Thyroid gland (tissue), 4 donors: ENCODE measurements at regions not wholly inside any gene's neighbourhood (a gene's known extent, or its start where the extent isn't known, plus 50 kb on each side); places are given as distances from the start of the nearest gene placed in this dataset.
A peak's percentile ranks its signal among the peaks of the same experiment; 100 is the strongest.
"Not testable (repeated sequence)": the region's sequence is repeated elsewhere in the genome, so short reads cannot be mapped to it uniquely, and the experiment has no call there.

ENCODE experiments used
- DNase-seq, 2 donors: peaks; one replicate each; pipeline ENCODE4 v3.0.0-alpha.2; 2019
- H3K27ac ChIP-seq, 3 donors: fragments of 200-600 bp; sonication (generic); 1 replicate in 2 of 3; 2 replicates in 1 of 3; pipeline ENCODE4 v1.5.1; 2016 to 2019; ENCODE audit warnings: mild to moderate bottlenecking in 1 of 3, moderate library complexity in 1 of 3
- H3K27me3 ChIP-seq: fragments of 200-600 bp; sonication (generic); one replicate; pipeline ENCODE4 v1.5.1; 2019
- H3K36me3 ChIP-seq, 2 donors: fragments of 200-600 bp; sonication (generic); one replicate each; pipeline ENCODE4 v1.5.1; 2016 to 2019
- H3K4me1 ChIP-seq, 2 donors: fragments of 200-600 bp; sonication (generic); one replicate each; pipeline ENCODE4 v1.5.1; 2017 to 2019
- H3K4me3 ChIP-seq, 3 donors: fragments of 200-600 bp; sonication (generic); replicated peaks in 1 of 3; 1 replicate in 2 of 3; 2 replicates in 1 of 3; pipeline ENCODE4 v1.5.1; 2016; ENCODE audit warnings: mild to moderate bottlenecking in 1 of 3
- H3K9me3 ChIP-seq: fragments of 200-600 bp; sonication (generic); one replicate; pipeline ENCODE4 v1.5.1; 2017
- POLR2A ChIP-seq, 2 donors: fragments of 450-650 bp; IDR thresholded peaks; one replicate each; pipeline ENCODE4 v1.6.1; 2017; ENCODE audit warnings: antibody characterized with exemption in 2 of 2, mild to moderate bottlenecking in 2 of 2, moderate library complexity in 1 of 2
- WGBS, 2 donors: methylation state at CpG; one replicate each; pipeline ENCODE4 v1.1.5; 2017; 5-methylcytosine and 5-hydroxymethylcytosine counted together
- intact Hi-C: fragments of 100-400 bp; cut with DNase I; formaldehyde crosslinking; loops from one replicate; pipeline ENCODE4 v1.15.1; 2023
- TF ChIP-seq, protein P1 (sequence below), 6 experiments: fragments of 200-600 bp in 3 of 6; fragments of 450-650 bp in 3 of 6; sonication (generic) in 3 of 6; IDR thresholded peaks; one replicate each; pipeline ENCODE4 v1.5.1; 2016 to 2019; ENCODE audit warnings: antibody characterized with exemption in 6 of 6, mild to moderate bottlenecking in 2 of 6, inconsistent platforms in 1 of 6, moderate library complexity in 1 of 6

DNA sequence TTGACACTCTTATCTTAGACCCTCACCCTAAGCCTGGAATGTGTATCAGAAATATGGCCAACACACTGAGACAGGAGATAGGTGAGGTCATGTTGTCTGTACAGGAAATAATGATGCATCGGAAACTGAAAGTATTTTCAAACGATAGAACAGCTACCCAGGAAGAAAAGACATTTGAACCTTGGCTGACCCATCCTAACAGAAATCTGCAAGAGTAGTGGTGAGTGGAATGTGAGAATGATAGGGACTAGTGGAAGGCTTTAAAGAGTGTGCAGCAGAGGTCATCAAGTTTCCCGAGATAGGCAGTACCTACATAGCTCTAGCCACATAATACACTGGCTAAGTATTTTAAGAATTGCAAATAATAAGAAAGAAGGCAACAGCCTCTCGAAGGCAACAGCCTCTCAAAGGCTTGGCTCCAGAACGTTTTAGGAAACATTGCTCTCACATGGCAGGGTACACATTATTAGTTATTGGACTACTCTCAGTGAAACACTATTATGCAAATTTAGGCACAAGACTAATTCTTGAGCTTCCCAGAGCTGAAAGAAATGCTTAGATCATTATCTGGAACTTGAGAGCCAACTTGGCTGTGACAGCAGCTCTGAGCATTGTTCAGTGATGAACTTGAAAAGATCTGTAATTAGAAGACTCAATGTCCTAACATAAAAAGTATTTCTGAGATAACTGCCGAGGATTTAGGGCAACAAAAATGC is 133.1 kb upstream of the FBXL7 start:
- Histone ChIP-seq H3K36me3 (no peaks in the 10 kb centered on the region), H3K27me3 (no peaks in the 10 kb centered on the region), H3K27ac (peak overlapping the region in 1 of 3 donors; percentile 26), H3K4me1 (peaks cover 0 to 10% of the 10 kb centered on the region in 2 donors), H3K9me3 (no peaks in the 10 kb centered on the region), H3K4me3 (no peak overlapping the region)
- TF ChIP-seq POLR2A (IDR thresholded peaks at IDR 0.05): no peak
- TF ChIP-seq, protein P1, sequence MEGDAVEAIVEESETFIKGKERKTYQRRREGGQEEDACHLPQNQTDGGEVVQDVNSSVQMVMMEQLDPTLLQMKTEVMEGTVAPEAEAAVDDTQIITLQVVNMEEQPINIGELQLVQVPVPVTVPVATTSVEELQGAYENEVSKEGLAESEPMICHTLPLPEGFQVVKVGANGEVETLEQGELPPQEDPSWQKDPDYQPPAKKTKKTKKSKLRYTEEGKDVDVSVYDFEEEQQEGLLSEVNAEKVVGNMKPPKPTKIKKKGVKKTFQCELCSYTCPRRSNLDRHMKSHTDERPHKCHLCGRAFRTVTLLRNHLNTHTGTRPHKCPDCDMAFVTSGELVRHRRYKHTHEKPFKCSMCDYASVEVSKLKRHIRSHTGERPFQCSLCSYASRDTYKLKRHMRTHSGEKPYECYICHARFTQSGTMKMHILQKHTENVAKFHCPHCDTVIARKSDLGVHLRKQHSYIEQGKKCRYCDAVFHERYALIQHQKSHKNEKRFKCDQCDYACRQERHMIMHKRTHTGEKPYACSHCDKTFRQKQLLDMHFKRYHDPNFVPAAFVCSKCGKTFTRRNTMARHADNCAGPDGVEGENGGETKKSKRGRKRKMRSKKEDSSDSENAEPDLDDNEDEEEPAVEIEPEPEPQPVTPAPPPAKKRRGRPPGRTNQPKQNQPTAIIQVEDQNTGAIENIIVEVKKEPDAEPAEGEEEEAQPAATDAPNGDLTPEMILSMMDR (IDR thresholded peaks at IDR 0.05): no peak
- intact Hi-C loops: no loop called here
- 31 to 38% methylated on average over 6 of the region's 6 CpGs for WGBS, 2 donors
- DNase-seq: no peak

DNA sequence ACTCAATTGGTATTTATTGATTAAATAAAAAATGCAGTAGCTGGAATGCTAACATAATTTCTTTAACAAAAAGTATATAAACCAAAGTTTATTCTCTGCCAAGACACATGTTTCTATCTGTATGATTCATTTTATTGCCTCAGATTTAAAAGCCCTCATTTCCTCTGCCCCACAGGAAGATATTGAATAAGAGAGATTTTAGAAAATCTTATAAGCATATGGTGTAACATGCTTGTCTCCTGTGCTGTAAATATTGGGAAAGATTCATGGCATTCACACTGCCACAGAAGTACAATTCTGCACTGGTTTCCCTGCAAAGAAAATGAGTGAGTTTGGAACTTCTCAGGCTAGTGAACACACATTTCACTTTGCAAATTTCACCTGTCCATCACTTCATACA is 134.9 kb upstream of the FBXL7 start:
- H3K9me3 ChIP-seq: no peaks in the 10 kb centered on the region
- DNase-seq: no peak
- H3K4me1 ChIP-seq: peaks cover 0 to 10% of the 10 kb centered on the region in 2 donors
- no peak for TF ChIP-seq POLR2A (IDR thresholded peaks at IDR 0.05)
- TF ChIP-seq, protein P1 (IDR thresholded peaks at IDR 0.05): no peak
- no peaks in the 10 kb centered on the region for H3K27me3 ChIP-seq
- H3K4me3 ChIP-seq: no peak overlapping the region
- intact Hi-C loops: no loop called here
- no peaks in the 10 kb centered on the region for H3K36me3 ChIP-seq
- no peak overlapping the region for H3K27ac ChIP-seq

DNA sequence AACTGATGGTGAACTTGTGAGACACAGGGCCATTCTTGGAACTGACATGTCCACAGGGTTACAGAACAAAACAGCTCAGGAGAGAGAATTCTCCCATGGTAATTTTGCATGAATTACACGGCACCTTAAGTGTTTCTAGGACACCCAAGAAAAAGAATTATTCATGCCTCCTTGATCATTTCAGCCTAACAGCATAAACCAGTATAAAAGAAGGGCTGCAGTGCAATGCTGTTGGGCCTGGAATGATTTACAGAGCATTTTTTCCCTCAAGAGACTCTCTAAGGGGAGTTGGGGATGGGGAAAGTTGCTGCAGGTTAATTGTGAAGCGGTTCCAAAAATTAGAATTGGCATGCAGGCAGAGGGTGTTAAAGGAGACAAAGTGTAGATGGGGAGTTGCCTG is 136.4 kb upstream of the FBXL7 start:
- Histone ChIP-seq H3K36me3 (no peaks in the 10 kb centered on the region), H3K4me1 (peaks cover 0 to 6% of the 10 kb centered on the region in 2 donors), H3K9me3 (no peaks in the 10 kb centered on the region), H3K27ac (no peak overlapping the region), H3K27me3 (no peaks in the 10 kb centered on the region), H3K4me3 (no peak overlapping the region)
- no peak for DNase-seq
- TF ChIP-seq, protein P1 (IDR thresholded peaks at IDR 0.05): no peak
- no peak for TF ChIP-seq POLR2A (IDR thresholded peaks at IDR 0.05)
- 69 to 70% methylated on average over 2 of the region's 2 CpGs for WGBS, 2 donors
- intact Hi-C loops: no loop called here

DNA sequence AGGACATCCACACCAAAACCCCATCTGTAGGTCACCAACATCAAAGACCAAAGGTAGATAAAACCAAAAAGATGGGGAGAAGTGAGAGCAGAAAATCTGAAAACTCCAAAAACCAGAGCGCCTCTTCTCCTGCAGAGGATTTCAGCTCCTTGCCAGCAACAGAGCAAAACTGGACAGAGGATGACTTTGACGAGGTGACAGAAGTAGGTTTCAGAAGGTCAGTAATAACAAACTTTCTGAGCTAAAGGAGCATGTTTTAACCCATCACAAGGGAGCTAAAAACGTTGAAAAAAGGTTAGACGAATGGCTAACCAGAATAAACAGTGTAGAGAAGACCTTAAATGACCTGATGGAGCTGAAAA is 142.9 kb upstream of the FBXL7 start:
- H3K4me1 ChIP-seq: peaks cover 0 to 10% of the 10 kb centered on the region in 2 donors
- H3K36me3 ChIP-seq, H3K27me3 ChIP-seq, DNase-seq, intact Hi-C loops, H3K4me3 ChIP-seq, H3K9me3 ChIP-seq, H3K27ac ChIP-seq: not testable (repeated sequence)
- 68 to 72% methylated on average over 4 of the region's 4 CpGs for WGBS, 2 donors

DNA sequence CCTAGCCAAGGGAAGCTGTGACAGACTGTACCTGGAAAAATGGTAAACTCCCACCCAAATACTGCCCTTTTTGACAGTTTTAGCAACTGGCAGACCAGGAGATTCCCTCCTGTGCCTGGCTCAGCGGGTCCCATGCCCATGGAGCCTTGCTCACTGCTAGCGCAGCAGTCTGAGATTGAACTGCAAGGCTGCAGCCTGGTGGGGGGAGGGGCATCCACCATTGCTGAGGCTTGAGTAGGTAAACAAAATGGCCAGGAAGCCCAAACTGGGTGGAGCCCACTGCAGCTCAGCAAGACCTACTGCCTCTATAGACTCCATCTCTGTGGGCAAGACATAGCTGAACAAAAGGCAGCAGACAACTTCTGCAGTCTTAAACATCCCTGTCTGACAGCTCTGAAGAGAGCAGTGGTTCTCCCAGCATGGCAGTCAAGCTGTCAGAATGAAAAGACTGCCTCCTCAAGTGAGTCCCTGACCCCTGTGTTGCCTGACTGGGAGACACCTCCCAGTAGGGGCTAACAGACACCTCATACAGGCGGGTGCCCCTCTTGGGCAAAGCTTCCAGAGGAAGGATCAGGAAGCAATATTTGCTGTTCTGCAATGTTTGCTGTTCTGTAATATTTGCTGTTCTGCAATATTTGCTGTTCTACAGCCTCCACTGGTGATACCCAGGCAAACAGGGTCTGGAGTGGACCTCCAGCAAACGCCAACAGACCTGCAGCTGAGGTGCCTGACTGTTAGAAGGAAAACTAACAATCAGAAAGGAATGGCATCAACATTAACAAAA is 143.5 kb upstream of the FBXL7 start:
- peaks cover 0 to 10% of the 10 kb centered on the region in 2 donors for H3K4me1 ChIP-seq
- H3K36me3 ChIP-seq, H3K27ac ChIP-seq, intact Hi-C loops, H3K27me3 ChIP-seq, H3K4me3 ChIP-seq, H3K9me3 ChIP-seq, DNase-seq: not testable (repeated sequence)
- WGBS, 2 donors: 94 to 96% methylated on average over 2 to 4 of the region's 4 CpGs

DNA sequence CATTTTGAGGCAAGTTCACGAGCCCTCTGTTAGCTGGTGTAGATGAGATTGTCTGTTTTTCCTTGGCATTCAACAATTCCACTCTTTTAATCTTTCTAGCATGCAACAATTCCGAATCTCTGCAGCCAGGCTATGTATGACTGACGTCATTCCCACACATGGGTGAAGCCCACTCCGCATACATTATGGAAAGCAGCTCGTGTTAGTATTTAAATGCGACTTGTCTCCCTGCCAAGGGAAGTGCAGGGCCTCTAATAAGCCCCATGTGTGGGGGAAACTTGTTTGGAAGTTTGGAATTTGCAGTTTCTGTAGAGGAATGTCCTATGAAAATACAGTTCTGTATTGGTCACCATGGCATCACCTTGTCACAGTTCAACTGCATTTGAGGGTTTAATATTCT is 146.0 kb upstream of the FBXL7 start:
- Histone ChIP-seq H3K27ac (peak overlapping the region in 2 of 3 donors; percentile 27 to 82), H3K36me3 (no peaks in the 10 kb centered on the region), H3K4me1 (peaks cover 0 to 10% of the 10 kb centered on the region in 2 donors), H3K27me3 (no peaks in the 10 kb centered on the region), H3K9me3 (no peaks in the 10 kb centered on the region), H3K4me3 (no peak overlapping the region)
- no peak for TF ChIP-seq POLR2A (IDR thresholded peaks at IDR 0.05)
- TF ChIP-seq, protein P1 (IDR thresholded peaks at IDR 0.05): no peak
- 24 to 38% methylated on average over 6 of the region's 6 CpGs for WGBS, 2 donors
- intact Hi-C loops: no loop called here
- DNase-seq: no peak
